SKM-1 treated with dmso at 0.1 percent for 144 hours (cell line): ENCODE measurements at regions not wholly inside any gene's neighbourhood (a gene's known extent, or its start where the extent isn't known, plus 50 kb on each side); places are given as distances from the start of the nearest gene placed in this dataset.

Experiments
- DNase-seq: peaks from one replicate; lab custom pipeline; 2025; ENCODE audit not compliant: unreplicated experiment; lab: John Stamatoyannopoulos, UW

GRCh38 chr5:18985171-18985758 is 1002.7 kb downstream of the CDH18 start:
- DNase-seq, result no peak

GRCh38 chr5:18987101-18987500 is 1000.9 kb downstream of the CDH18 start:
- DNase-seq, result no peak

GRCh38 chr5:18990852-18991251 is 997.1 kb downstream of the CDH18 start:
- no peak for DNase-seq

- DNase-seq, result no peak
Observed at GRCh38 chr5:18992264-18992663, 995.7 kb downstream of the CDH18 start.

- DNase-seq, result no peak
Observed at GRCh38 chr5:18999478-18999877, 988.5 kb downstream of the CDH18 start.

- no peak for DNase-seq
Observed at GRCh38 chr5:19001054-19001453, 986.9 kb downstream of the CDH18 start.

- DNase-seq, result no peak
Observed at GRCh38 chr5:19001539-19001938, 986.5 kb downstream of the CDH18 start.

- DNase-seq, result no peak
Observed at GRCh38 chr5:19002111-19002510, 985.9 kb downstream of the CDH18 start.

GRCh38 chr5:19018822-19019221 is 969.2 kb downstream of the CDH18 start:
- DNase-seq, result no peak

- DNase-seq, result no peak
Observed at GRCh38 chr5:19031491-19031890, 956.5 kb downstream of the CDH18 start.

- DNase-seq, result no peak
Observed at GRCh38 chr5:19035816-19036215, 952.2 kb downstream of the CDH18 start.

- DNase-seq, result no peak
Observed at GRCh38 chr5:19042106-19042505, 945.9 kb downstream of the CDH18 start.

GRCh38 chr5:19044311-19044710 is 943.7 kb downstream of the CDH18 start:
- no peak for DNase-seq

- no peak for DNase-seq
Observed at GRCh38 chr5:19044931-19045695, 942.9 kb downstream of the CDH18 start.

GRCh38 chr5:19047277-19047676 is 940.7 kb downstream of the CDH18 start:
- no peak for DNase-seq

GRCh38 chr5:19048726-19049125 is 939.3 kb downstream of the CDH18 start:
- no peak for DNase-seq

- no peak for DNase-seq
Observed at GRCh38 chr5:19058216-19058615, 929.8 kb downstream of the CDH18 start.

- DNase-seq, result no peak
Observed at GRCh38 chr5:19064094-19064493, 923.9 kb downstream of the CDH18 start.

- no peak for DNase-seq
Observed at GRCh38 chr5:19067741-19068140, 920.3 kb downstream of the CDH18 start.

GRCh38 chr5:19098434-19098833 is 889.6 kb downstream of the CDH18 start:
- no peak for DNase-seq

- no peak for DNase-seq
Observed at GRCh38 chr5:19099195-19099594, 888.8 kb downstream of the CDH18 start.

GRCh38 chr5:19104948-19105347 is 883.1 kb downstream of the CDH18 start:
- no peak for DNase-seq

GRCh38 chr5:19122923-19123322 is 865.1 kb downstream of the CDH18 start:
- no peak for DNase-seq
